ENCODE measurements at regions not wholly inside any gene's neighbourhood (a gene's known extent, or its start where the extent isn't known, plus 50 kb on each side); places are given as distances from the start of the nearest gene placed in this dataset.

DNA sequence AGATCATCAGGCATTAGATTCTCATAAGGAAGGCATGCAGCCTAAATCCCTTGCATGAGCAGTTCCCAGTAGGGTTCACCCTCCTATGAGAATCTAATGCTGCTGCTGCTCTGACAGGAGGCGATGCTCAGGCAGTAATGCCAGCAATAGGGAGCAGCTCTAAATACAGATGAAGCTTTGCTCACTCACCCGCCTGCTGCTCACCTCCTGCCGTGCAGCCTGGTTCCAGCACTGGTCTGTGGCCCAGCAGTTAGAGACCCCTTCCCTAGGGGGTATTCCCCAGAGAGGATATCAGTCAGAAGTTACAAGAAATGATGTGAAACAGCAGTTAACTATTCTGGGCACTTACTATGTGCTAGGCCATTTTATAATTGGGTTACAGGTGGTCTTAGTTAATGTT lies 226.0 kb downstream of the KCNJ3 start:
- Histone ChIP-seq H3K79me1 (ENCODE audit: insufficient read depth, low read depth, low read length, poor library complexity, severe bottlenecking) (no peaks in the 10 kb centered on the region), H4K8ac (replicated peaks; ENCODE audit: insufficient read length, low read depth, low read length) (no peak overlapping the region), H4K91ac (ENCODE audit: insufficient read length, low read depth, low read length) (no peak overlapping the region), H2BK120ac (ENCODE audit: low read depth, low read length, poor library complexity, severe bottlenecking) (no peak overlapping the region), H3K79me2 (ENCODE audit: insufficient read depth, low read length) (no peaks in the 10 kb centered on the region), H2BK20ac (ENCODE audit: low read depth, low read length, poor library complexity, severe bottlenecking) (no peak overlapping the region), H3K56ac (ENCODE audit: insufficient read length, low read depth, low read length) (no peak overlapping the region), H3K27me3 (ENCODE audit: insufficient read depth, low read length) (no peaks in the 10 kb centered on the region), H3K4me1 (ENCODE audit: insufficient read depth, low read length) (no peaks in the 10 kb centered on the region), H2BK5ac (ENCODE audit: insufficient read length, low read length) (no peak overlapping the region), H3K9me3 (ENCODE audit: control insufficient read depth, low read depth, low read length) (no peaks in the 10 kb centered on the region), H2AFZ (ENCODE audit: low read length) (no peak overlapping the region), H3T11ph (ENCODE audit: low read length) (no peak overlapping the region), H3K27ac (ENCODE audit: insufficient read length, low read depth, low read length) (no peak overlapping the region), H3K4me2 (ENCODE audit: insufficient read depth, insufficient read length, low read length) (no peak overlapping the region), H4K20me1 (ENCODE audit: control insufficient read depth, insufficient read depth, insufficient read length) (no peaks in the 10 kb centered on the region), H3K23me2 (ENCODE audit: insufficient read length, low read depth, low read length, poor library complexity, severe bottlenecking) (no peaks in the 10 kb centered on the region), H3K18ac (ENCODE audit: insufficient read length, low read depth, low read length) (no peak overlapping the region), H3K23ac (ENCODE audit: insufficient read length, low read depth, low read length) (no peak overlapping the region), H3K4ac (ENCODE audit: low read depth, low read length) (no peak overlapping the region), H2BK15ac (ENCODE audit: low read depth, low read length) (no peak overlapping the region), H3K14ac (ENCODE audit: insufficient read depth, low read length) (no peak overlapping the region), H4K5ac (ENCODE audit: insufficient read length, low read depth, low read length) (no peak overlapping the region), H2AK5ac (ENCODE audit: insufficient read length, low read length) (no peak overlapping the region), H3K9ac (ENCODE audit: extremely low read depth, insufficient read length, low read length) (no peak overlapping the region), H2BK12ac (ENCODE audit: insufficient read length, low read depth, low read length) (no peak overlapping the region)
- no CpG with 5 or more reads among the region's 3 CpGs for WGBS (ENCODE audit: extremely low coverage, insufficient read length, low lambda C conversion rate)
- H3K4me3 Mint-ChIP-seq: no peak overlapping the region
- no peaks in the 10 kb centered on the region for H3K27me3 Mint-ChIP-seq (ENCODE audit: low read depth)
- no peak for DNase-seq
- no peaks in the 10 kb centered on the region for H3K4me1 Mint-ChIP-seq
- H3K9me3 Mint-ChIP-seq: no peaks in the 10 kb centered on the region
- no peak overlapping the region for H3K27ac Mint-ChIP-seq
- TF ChIP-seq, protein P1, sequence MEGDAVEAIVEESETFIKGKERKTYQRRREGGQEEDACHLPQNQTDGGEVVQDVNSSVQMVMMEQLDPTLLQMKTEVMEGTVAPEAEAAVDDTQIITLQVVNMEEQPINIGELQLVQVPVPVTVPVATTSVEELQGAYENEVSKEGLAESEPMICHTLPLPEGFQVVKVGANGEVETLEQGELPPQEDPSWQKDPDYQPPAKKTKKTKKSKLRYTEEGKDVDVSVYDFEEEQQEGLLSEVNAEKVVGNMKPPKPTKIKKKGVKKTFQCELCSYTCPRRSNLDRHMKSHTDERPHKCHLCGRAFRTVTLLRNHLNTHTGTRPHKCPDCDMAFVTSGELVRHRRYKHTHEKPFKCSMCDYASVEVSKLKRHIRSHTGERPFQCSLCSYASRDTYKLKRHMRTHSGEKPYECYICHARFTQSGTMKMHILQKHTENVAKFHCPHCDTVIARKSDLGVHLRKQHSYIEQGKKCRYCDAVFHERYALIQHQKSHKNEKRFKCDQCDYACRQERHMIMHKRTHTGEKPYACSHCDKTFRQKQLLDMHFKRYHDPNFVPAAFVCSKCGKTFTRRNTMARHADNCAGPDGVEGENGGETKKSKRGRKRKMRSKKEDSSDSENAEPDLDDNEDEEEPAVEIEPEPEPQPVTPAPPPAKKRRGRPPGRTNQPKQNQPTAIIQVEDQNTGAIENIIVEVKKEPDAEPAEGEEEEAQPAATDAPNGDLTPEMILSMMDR (conservative IDR thresholded peaks at IDR 0.05): no peak
- H3K36me3 Mint-ChIP-seq (ENCODE audit: insufficient read depth in 1 of 3, low read depth in 3 of 3): no peaks in the 10 kb centered on the region

All from H9 (cell line).